ENCODE measurements at regions not wholly inside any gene's neighbourhood (a gene's known extent, or its start where the extent isn't known, plus 50 kb on each side); places are given as distances from the start of the nearest gene placed in this dataset.

DNA sequence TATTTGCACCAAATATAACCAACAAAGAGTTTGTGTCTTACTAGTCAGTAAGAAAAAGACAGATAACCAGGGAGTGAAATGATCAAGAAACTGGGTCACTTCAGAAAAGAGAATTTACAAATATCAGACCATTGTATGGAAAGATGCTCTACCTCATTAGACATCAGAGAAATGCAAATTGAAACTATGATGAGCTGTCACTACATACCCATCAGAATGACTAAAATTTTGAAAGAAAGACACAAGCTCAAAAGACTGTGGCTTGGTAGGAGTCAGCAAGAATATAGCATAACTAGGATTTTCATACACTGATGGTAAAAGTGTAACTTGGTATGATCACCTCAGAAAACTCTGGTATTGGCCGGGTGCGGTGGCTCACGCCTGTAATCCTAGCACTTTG, 247.2 kb downstream of the BMP4 start:
- no peak overlapping the region for H3K27ac Mint-ChIP-seq
- no peaks in the 10 kb centered on the region; the same call in 1 of the 2 replicates for H3K4me1 Mint-ChIP-seq (ENCODE audit: low read depth)
- no peaks in the 10 kb centered on the region; the same call in 1 of the 2 replicates for H3K9me3 Mint-ChIP-seq
- TF ChIP-seq, protein P1, sequence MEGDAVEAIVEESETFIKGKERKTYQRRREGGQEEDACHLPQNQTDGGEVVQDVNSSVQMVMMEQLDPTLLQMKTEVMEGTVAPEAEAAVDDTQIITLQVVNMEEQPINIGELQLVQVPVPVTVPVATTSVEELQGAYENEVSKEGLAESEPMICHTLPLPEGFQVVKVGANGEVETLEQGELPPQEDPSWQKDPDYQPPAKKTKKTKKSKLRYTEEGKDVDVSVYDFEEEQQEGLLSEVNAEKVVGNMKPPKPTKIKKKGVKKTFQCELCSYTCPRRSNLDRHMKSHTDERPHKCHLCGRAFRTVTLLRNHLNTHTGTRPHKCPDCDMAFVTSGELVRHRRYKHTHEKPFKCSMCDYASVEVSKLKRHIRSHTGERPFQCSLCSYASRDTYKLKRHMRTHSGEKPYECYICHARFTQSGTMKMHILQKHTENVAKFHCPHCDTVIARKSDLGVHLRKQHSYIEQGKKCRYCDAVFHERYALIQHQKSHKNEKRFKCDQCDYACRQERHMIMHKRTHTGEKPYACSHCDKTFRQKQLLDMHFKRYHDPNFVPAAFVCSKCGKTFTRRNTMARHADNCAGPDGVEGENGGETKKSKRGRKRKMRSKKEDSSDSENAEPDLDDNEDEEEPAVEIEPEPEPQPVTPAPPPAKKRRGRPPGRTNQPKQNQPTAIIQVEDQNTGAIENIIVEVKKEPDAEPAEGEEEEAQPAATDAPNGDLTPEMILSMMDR (IDR thresholded peaks at IDR 0.05) = no peak
- peaks cover 8% of the 10 kb centered on the region for H3K27me3 Mint-ChIP-seq (ENCODE audit: insufficient read depth)
- H3K4me3 Mint-ChIP-seq = no peak overlapping the region
- no peak for DNase-seq
- no peaks in the 10 kb centered on the region for H3K36me3 Mint-ChIP-seq (ENCODE audit: low read depth)

DNA sequence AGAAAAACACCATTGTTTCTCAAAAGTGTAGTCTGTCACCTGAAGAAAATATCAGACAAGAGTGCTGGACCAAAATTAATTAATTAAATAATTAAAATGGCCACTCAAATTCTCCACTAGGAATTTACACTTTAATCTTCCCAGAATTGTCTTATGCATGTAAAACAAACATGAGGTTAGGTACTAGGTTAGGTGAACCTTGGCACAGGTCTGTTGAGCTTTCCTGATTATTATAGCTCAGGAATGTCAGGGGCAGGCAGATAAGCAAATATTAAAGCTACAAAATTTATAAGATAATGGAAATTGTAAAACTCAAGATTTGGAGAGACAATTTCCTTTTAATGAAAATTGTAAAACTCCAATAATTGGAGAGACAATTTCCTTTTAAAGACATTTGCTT, 253.2 kb downstream of the BMP4 start:
- TF ChIP-seq, protein P1 (IDR thresholded peaks at IDR 0.05) = no peak

DNA sequence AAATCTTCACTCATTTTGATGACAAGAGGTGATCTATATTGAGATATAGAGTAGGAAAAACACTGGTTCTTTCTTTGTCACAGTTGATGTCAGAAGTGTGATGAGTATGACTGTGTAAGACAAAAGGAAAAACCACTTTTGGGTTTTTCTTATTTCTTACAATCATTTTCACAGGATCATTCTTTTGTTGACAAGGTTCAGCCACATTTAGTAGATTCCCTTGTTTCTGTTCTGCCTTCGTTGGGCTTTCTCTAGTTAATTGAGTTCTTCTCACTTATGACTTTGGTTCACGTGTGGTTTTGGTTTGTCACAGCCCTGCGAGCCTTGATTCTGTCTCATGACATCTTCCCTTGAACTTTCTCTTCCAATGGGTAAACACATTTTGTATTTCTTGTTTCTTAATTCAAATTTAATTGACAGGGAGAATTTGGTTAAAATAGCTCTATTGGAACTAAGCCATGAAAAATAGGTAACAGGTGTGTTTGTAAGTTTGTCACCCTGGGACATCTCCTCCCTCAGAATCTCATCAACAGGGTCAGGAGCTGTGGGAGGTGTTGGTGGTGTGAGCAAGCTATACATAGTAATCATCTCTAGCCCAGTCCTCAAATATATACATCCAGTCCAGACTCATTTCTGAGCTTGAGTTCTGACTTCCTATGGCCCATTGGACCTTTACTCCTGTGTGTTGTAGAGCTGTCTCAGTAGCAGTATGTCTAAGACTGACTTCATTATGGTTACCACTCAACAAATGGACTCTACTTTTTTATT, 255.3 kb downstream of the BMP4 start:
- H3K27me3 Mint-ChIP-seq (ENCODE audit: insufficient read depth) = no peaks in the 10 kb centered on the region; the same call in 1 of the 2 replicates
- no peak overlapping the region for H3K4me3 Mint-ChIP-seq
- H3K36me3 Mint-ChIP-seq (ENCODE audit: low read depth) = no peaks in the 10 kb centered on the region
- no peak overlapping the region for H3K27ac Mint-ChIP-seq
- H3K4me1 Mint-ChIP-seq (ENCODE audit: low read depth) = no peaks in the 10 kb centered on the region
- TF ChIP-seq, protein P1 (IDR thresholded peaks at IDR 0.05) = no peak
- DNase-seq = no peak
- no peaks in the 10 kb centered on the region; the same call in 1 of the 2 replicates for H3K9me3 Mint-ChIP-seq

More for the DNA sequence above, 253.2 kb downstream of the BMP4 start:
- DNase-seq = no peak
- no peaks in the 10 kb centered on the region for H3K36me3 Mint-ChIP-seq (ENCODE audit: low read depth)
- H3K27ac Mint-ChIP-seq = no peak overlapping the region
- H3K27me3 Mint-ChIP-seq (ENCODE audit: insufficient read depth) = peaks cover 1% of the 10 kb centered on the region; the same call in 1 of the 2 replicates
- H3K4me3 Mint-ChIP-seq = no peak overlapping the region
- H3K9me3 Mint-ChIP-seq = no peaks in the 10 kb centered on the region; the same call in 1 of the 2 replicates
- no peaks in the 10 kb centered on the region for H3K4me1 Mint-ChIP-seq (ENCODE audit: low read depth)

DNA sequence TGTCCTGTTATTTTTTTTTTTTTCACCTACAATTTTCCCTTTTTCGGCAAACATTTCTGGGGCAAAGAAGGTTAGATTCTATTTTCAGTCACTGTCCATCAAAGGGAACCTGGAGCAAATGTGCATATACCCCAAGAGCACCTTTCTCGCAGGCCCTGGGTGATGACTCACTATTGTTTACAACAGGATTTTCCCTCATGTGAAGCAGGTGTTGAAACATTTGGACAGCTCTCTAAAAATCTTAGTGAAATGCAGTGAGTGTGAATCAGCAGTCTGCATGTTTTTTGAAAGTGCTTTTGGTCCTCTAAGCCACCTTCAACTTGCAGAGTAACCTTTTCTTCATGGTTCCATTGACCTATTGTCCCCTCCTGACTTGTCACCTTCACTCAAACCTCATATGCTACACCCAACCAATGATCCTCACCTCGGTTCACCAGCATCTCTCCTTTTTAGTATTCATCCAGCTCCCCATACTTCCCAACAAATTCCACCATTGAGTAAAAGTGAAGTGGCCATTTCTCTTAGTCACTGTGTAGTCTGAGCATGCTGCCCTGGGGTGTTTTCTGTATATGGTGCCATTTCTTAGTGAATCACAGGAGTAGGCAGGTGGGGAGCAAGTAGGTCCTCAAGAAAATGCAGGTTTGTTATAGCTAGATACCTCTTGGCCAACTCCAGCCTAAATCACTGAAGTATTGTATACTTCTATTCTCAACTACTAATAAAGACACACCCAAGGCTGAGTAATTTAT, 260.2 kb downstream of the BMP4 start:
- no peaks in the 10 kb centered on the region for H3K36me3 Mint-ChIP-seq (ENCODE audit: low read depth)
- DNase-seq = no peak
- no peak overlapping the region for H3K4me3 Mint-ChIP-seq
- no peaks in the 10 kb centered on the region; the same call in 1 of the 2 replicates for H3K9me3 Mint-ChIP-seq
- TF ChIP-seq, protein P1 (IDR thresholded peaks at IDR 0.05) = no peak
- no peaks in the 10 kb centered on the region for H3K4me1 Mint-ChIP-seq (ENCODE audit: low read depth)
- no peak overlapping the region for H3K27ac Mint-ChIP-seq
- H3K27me3 Mint-ChIP-seq (ENCODE audit: insufficient read depth) = no peaks in the 10 kb centered on the region; the same call in 1 of the 2 replicates

DNA sequence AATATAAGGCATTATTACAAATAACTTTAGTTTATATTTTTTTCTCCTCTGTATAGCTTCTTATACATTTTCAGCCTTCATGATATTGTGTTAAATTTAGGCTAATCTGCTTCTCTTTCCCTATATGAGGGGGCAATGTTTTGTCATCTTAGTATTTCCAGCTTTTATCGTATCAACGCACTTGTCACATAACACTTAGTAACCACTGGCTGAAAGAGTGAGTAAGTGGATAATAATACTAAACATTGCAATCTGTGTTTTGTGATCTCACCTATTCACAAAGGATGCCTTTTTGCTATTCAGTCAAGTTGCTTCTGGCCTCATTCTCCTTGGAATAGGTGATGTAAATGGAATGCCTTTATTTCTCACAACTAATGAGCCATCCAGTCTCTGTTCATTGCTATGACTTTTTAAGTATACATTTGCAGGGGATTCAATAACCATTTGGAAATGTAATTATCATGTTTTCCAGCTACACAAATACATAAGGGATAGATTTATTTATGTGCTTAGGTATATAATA, 260.9 kb downstream of the BMP4 start:
- Mint-ChIP-seq H3K27me3 (ENCODE audit: insufficient read depth) (no peaks in the 10 kb centered on the region; the same call in 1 of the 2 replicates), H3K9me3 (no peaks in the 10 kb centered on the region; the same call in 1 of the 2 replicates), H3K4me1 (ENCODE audit: low read depth) (no peaks in the 10 kb centered on the region), H3K27ac (no peak overlapping the region), H3K36me3 (ENCODE audit: low read depth) (no peaks in the 10 kb centered on the region), H3K4me3 (no peak overlapping the region)
- no peak for DNase-seq
- TF ChIP-seq, protein P1 (IDR thresholded peaks at IDR 0.05) = no peak

All from HFFc6 (cell line).